CD4-positive, alpha-beta T cell (primary cell): ENCODE measurements at regions not wholly inside any gene's neighbourhood (a gene's known extent, or its start where the extent isn't known, plus 50 kb on each side); places are given as distances from the start of the nearest gene placed in this dataset.

Source experiments
- ATAC-seq: fragments of 200-7000 bp; cut with Tn5 transposase; one replicate; pipeline ENCODE4 v1.10.0; 2022; ENCODE audit warnings: mild to moderate bottlenecking; ENCODE audit not compliant: poor library complexity
- CTCF ChIA-PET: fragments of 350-600 bp; sonication (Branson Sonifier 250); formaldehyde crosslinking; loops from one replicate; lab custom pipeline; 2021; ENCODE audit warnings: antibody characterized with exemption, inconsistent platforms; lab: Charles Lee
- POLR2A ChIA-PET: fragments of 350-600 bp; sonication (Branson Sonifier 250); formaldehyde crosslinking; loops from one replicate; lab custom pipeline; 2021; ENCODE audit warnings: antibody characterized with exemption, inconsistent platforms; lab: Charles Lee
- DNase-seq, 14 experiments: peaks; one replicate each; pipeline ENCODE4 v3.0.0-alpha.2; 2013 to 2020; ENCODE audit warnings: mixed read lengths in 2 of 14
- H3K27ac ChIP-seq, 2 donors: one replicate each; pipeline versions ENCODE4 v1.5.1 to v1.7.0; 2013; ENCODE audit warnings: low read length in 2 of 2, low read depth in 1 of 2, mild to moderate bottlenecking in 1 of 2
- H3K27me3 ChIP-seq, 2 experiments: 1 replicate in 1 of 2; 2 replicates in 1 of 2; pipeline versions ENCODE4 v1.6.1 to v1.7.0; 2013; ENCODE audit warnings: low read length in 2 of 2, control low read depth in 1 of 2, mild to moderate bottlenecking in 1 of 2, moderate library complexity in 1 of 2; ENCODE audit not compliant: insufficient read depth in 2 of 2, control insufficient read depth in 1 of 2
- H3K36me3 ChIP-seq: one replicate; pipeline ENCODE4 v1.6.1; 2013; ENCODE audit warnings: low read length, control low read depth; ENCODE audit not compliant: insufficient read depth
- H3K4me1 ChIP-seq: one replicate; pipeline ENCODE4 v1.6.1; 2013; ENCODE audit warnings: low read length, control low read depth; ENCODE audit not compliant: insufficient read depth
- H3K4me3 ChIP-seq: one replicate; pipeline ENCODE4 v1.5.1; 2013; ENCODE audit warnings: mild to moderate bottlenecking, low read length, moderate library complexity
- H3K9me3 ChIP-seq, 2 experiments: 1 replicate in 1 of 2; 2 replicates in 1 of 2; pipeline versions ENCODE4 v1.6.1 to v1.7.0; 2013; ENCODE audit warnings: low read length in 2 of 2, mild to moderate bottlenecking in 2 of 2, control low read depth in 1 of 2, moderate library complexity in 1 of 2; ENCODE audit not compliant: control insufficient read depth in 1 of 2, insufficient read depth in 1 of 2
- H3K27ac Mint-ChIP-seq: one replicate; pipeline ENCODE4 v1.8.0; 2020; ENCODE audit warnings: mixed read lengths
- H3K27me3 Mint-ChIP-seq: one replicate; pipeline ENCODE4 v1.8.0; 2021; ENCODE audit warnings: mixed read lengths
- H3K36me3 Mint-ChIP-seq: one replicate; pipeline ENCODE4 v1.8.0; 2021; ENCODE audit warnings: low read depth, mixed read lengths
- H3K4me1 Mint-ChIP-seq: one replicate; pipeline ENCODE4 v1.8.0; 2021; ENCODE audit warnings: low read depth, mixed read lengths
- H3K4me3 Mint-ChIP-seq: one replicate; pipeline ENCODE4 v1.8.0; 2020; ENCODE audit warnings: mild to moderate bottlenecking, mixed read lengths
- H3K9me3 Mint-ChIP-seq: one replicate; pipeline ENCODE4 v1.8.0; 2020; ENCODE audit warnings: mixed read lengths
- CTCF ChIP-seq: fragments of 200-600 bp; IDR thresholded peaks from one replicate; pipeline ENCODE4 v1.8.0; 2022; ENCODE audit warnings: antibody characterized with exemption, mild to moderate bottlenecking
- intact Hi-C, 2 experiments: fragments of 100-400 bp; cut with DNase I in 1 of 2; cut with micrococcal nuclease in 1 of 2; formaldehyde crosslinking; loops; one replicate each; pipeline versions ENCODE4 v1.15.1 to v1.9.0; 2023 to 2025; cut with DNase I, micrococcal nuclease

DNA sequence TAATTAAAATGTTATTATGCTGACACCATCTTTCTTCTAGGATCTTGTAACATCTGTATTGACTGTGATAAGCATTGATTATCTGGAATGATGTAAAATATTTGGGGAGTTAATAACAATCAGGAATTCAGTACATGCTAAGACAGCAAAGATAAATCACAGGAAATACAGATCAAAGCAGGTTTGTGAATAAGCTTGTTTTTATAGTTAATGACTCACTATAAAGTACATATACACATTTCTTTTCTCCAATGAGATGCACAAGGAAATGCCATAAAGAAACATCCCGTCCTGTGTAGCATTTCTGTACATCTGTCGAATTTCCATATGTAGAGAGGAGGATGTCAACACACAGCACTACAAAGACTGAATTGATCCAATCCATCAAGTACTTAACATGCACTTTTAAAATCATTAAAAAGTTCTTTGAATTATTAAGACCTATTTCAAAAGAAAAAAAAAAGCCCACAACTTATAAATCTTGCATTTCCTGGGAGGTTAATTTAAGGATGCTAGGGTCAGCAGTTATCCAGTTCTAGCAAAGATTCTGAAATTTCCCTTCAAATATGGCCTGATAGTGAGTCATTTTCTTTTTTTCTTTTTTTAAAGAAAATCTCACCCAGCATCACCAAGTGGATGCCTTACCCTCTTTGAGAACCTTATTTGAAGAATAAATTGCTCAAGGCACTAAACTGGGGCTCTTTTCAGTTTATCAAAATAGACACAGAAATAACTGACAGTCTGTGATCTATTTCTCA lies 243.2 kb upstream of the NR5A2 start:
- DNase-seq (no peak), ATAC-seq (no peak)
- Mint-ChIP-seq H3K27me3 (no peaks in the 10 kb centered on the region), H3K36me3 (no peaks in the 10 kb centered on the region), H3K4me3 (no peak overlapping the region), H3K9me3 (no peaks in the 10 kb centered on the region), H3K4me1 (no peaks in the 10 kb centered on the region), H3K27ac (no peak overlapping the region)
- ChIA-PET CTCF (interaction anchor here (1.2 kb wide), 1 partner anchor 9 kb away, joined by 3 read pairs; no protein-coding TSS in a partner anchor), POLR2A (no interaction called here)
- intact Hi-C loops: no loop called here
- no peak for TF ChIP-seq CTCF
- no peaks in the 10 kb centered on the region for H3K4me1 ChIP-seq
- H3K9me3 ChIP-seq: no peaks in the 10 kb centered on the region
- H3K4me3 ChIP-seq: no peak overlapping the region
- no peaks in the 10 kb centered on the region for H3K36me3 ChIP-seq
- no peak overlapping the region for H3K27ac ChIP-seq
- H3K27me3 ChIP-seq: no peaks in the 10 kb centered on the region

DNA sequence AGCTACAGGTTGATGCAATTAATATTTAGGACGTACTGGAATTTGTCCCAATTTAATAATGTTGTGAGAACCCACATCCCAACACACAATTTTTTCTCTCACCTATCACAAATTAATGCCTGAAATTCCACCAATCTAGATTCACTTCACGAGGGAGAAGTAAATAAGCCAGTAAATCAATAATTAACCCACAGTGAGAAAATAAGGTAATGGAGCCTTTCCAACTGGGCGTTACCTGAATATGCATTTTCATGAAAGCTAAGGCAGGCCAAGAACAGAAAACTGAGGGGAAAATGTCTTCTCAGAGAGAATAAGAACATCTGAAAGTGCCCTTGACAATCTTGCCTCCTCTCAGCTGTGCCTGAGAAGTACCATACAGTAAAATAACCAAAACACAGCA lies 240.8 kb upstream of the NR5A2 start:
- Mint-ChIP-seq H3K4me3 (no peak overlapping the region), H3K27ac (no peak overlapping the region), H3K27me3 (no peaks in the 10 kb centered on the region), H3K9me3 (no peaks in the 10 kb centered on the region), H3K4me1 (no peaks in the 10 kb centered on the region), H3K36me3 (no peaks in the 10 kb centered on the region)
- no peak overlapping the region for H3K4me3 ChIP-seq
- DNase-seq: no peak
- H3K4me1 ChIP-seq: no peaks in the 10 kb centered on the region
- ATAC-seq: no peak
- H3K27me3 ChIP-seq: no peaks in the 10 kb centered on the region
- ChIA-PET CTCF (no interaction called here), POLR2A (no interaction called here)
- no peak overlapping the region for H3K27ac ChIP-seq
- no peaks in the 10 kb centered on the region for H3K9me3 ChIP-seq
- no peak for TF ChIP-seq CTCF
- intact Hi-C loops: no loop called here
- no peaks in the 10 kb centered on the region for H3K36me3 ChIP-seq

DNA sequence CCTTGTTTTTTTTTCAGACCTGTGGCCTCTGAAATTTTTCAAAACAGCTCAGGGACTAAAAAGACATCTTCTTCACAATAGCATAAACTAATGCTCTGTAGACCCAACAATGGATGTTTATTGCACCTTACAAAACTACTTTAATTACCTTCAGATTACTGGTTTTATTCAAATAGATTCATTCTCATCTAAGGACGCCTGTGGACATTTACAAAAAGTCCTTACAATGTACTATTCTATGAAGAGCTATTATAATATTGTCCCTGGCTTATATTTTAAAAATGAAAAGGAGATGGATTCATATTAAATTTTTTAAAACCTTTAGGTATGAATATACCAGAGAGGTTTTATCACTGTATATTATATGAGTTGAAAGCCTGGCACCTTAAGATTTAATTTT lies 238.4 kb upstream of the NR5A2 start:
- Mint-ChIP-seq H3K9me3 (no peaks in the 10 kb centered on the region), H3K36me3 (no peaks in the 10 kb centered on the region), H3K27ac (no peak overlapping the region), H3K27me3 (no peaks in the 10 kb centered on the region), H3K4me1 (no peaks in the 10 kb centered on the region), H3K4me3 (no peak overlapping the region)
- no peak for TF ChIP-seq CTCF
- Histone ChIP-seq H3K4me1 (no peaks in the 10 kb centered on the region), H3K9me3 (no peaks in the 10 kb centered on the region), H3K4me3 (no peak overlapping the region), H3K27ac (no peak overlapping the region), H3K36me3 (no peaks in the 10 kb centered on the region), H3K27me3 (no peaks in the 10 kb centered on the region)
- DNase-seq (no peak), ATAC-seq (no peak)
- intact Hi-C loops: no loop called here
- ChIA-PET POLR2A (no interaction called here), CTCF (interaction anchor here (0.6 kb wide), 1 partner anchor 99 kb away, joined by 3 read pairs; no protein-coding TSS in a partner anchor)
